Renal cortical epithelial cell (primary cell): ENCODE measurements at regions not wholly inside any gene's neighbourhood (a gene's known extent, or its start where the extent isn't known, plus 50 kb on each side); places are given as distances from the start of the nearest gene placed in this dataset.
"Not testable (repeated sequence)": the region's sequence is repeated elsewhere in the genome, so short reads cannot be mapped to it uniquely, and the experiment has no call there.

Experiments used
- DNase-seq: peaks from one replicate; pipeline ENCODE4 v3.0.0-alpha.2; 2011; ENCODE audit warnings: low read depth

DNA sequence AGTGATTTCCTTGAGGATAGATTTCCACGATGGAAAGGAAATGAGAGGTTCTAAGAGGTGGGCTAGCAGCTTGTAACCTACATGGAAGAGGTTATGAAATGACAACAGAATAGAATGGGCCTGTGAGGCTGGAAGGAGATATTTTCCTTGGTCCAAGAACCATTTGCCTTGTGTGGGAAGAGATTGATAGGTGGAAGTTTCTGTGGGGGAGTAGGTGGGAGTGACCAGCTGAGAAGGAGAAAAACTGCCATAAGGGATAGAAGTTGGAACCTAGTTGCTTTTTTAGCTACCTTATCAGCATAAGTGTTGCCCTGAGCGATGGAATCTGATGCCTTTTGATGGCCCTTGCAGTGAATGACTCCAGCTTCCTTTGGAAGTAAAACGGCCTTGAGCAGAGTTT lies 60.4 kb upstream of the NAA35 start:
- DNase-seq = not testable (repeated sequence)

DNA sequence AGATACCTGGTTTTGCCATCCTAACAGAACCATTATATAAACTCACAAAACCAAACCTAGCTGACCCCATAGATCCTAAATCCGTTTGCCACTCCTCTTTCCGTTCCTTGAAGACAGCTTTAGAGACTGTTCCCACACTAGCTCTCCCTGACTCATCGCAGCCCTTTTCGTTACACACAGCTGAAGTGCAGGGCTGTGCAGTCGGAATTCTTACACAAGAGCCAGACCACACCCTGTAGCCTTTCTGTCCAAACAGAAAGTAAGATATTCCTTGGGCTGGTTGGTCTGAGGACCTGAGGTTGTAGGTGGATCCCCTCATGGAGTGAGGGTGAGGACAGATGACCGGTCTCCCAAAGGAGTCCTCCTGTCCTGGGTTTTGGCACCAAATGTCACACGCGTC lies 56.7 kb upstream of the NAA35 start:
- DNase-seq = no peak

DNA sequence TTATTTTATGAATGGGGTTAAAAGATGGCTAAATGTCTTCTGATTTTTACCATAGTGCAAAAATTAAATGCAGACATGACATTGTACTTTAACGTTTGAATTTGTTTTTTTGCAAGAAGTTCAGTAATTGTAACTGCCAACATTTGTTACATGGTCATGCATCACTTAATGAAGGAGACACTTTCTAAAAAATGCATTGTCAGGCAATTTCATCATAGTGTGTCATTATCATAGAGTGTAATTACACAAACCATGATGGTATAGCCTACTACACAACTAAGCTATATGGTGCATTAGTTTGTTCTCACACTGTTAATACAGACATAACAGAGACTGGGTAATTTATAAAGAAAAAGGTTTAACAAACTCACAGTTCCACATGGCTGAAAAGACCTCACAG lies 50.0 kb upstream of the NAA35 start:
- no peak for DNase-seq
